PC-3 (cell line): ENCODE measurements at regions not wholly inside any gene's neighbourhood (a gene's known extent, or its start where the extent isn't known, plus 50 kb on each side); places are given as distances from the start of the nearest gene placed in this dataset.

Source experiments
- CTCF ChIP-seq: fragments of 300-600 bp; sonication (generic); conservative IDR thresholded peaks from 2 replicates; pipeline ENCODE4 v1.5.1; 2017; ENCODE audit warnings: antibody characterized with exemption, low read depth, mild to moderate bottlenecking, low read length
- EZH2 ChIP-seq: fragments of 300-600 bp; sonication (generic); IDR thresholded peaks from one replicate; pipeline ENCODE4 v1.6.1; 2017; ENCODE audit warnings: antibody characterized with exemption, mild to moderate bottlenecking, low read length; ENCODE audit not compliant: unreplicated experiment
- EZH2phosphoT487 ChIP-seq: fragments of 300-600 bp; sonication (generic); IDR thresholded peaks from 2 replicates; pipeline ENCODE4 v1.6.1; 2018; ENCODE audit warnings: mild to moderate bottlenecking, antibody characterized with exemption, low read length, borderline replicate concordance

GRCh38 chr4:176864238-176864637 lies 71.5 kb upstream of the VEGFC start:
- TF ChIP-seq CTCF = no peak
- TF ChIP-seq EZH2 = no peak
- TF ChIP-seq EZH2phosphoT487 = no peak
